Hindlimb muscle (tissue), 1 donor: ENCODE measurements at regions not wholly inside any gene's neighbourhood (a gene's known extent, or its start where the extent isn't known, plus 50 kb on each side); places are given as distances from the start of the nearest gene placed in this dataset.

ENCODE experiments used
- DNase-seq: peaks from one replicate; pipeline ENCODE4 v3.0.0-alpha.2; 2013

GRCh38 chr20:63070301-63070625 is 63.5 kb upstream of the BHLHE23 start:
- no peak for DNase-seq

DNA sequence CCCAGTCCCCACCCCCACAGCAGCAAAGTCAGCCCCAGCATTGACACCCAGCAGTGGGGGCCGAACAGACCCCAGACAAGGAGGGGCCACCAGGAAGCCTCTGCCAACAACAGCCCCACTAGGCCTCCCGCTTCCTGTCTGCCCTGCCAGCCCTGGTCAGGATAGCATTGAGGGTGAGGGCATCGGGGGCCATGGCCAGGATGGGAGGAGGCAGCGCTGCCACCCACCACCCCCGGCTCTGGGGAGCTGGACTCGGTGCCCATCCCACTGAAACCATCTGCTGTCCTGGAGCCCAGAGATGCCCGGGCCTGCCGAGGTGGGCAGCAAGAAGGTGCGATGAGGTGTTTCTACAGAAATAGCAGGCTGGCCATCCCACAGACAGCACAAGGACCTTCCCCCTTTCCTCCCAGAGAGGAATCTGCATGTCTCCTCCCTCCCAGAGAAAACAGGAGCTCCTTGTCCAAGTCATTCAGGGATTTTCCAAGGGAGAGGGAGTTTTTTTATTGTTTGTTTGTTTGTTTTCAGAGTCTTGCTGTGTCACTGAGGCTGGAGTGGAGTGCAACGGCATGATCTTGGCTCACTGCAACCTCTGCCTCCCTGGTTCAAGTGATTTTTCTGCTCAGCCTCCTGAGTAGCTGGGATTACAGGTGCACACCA is 62.1 kb upstream of the BHLHE23 start:
- no peak for DNase-seq

DNA sequence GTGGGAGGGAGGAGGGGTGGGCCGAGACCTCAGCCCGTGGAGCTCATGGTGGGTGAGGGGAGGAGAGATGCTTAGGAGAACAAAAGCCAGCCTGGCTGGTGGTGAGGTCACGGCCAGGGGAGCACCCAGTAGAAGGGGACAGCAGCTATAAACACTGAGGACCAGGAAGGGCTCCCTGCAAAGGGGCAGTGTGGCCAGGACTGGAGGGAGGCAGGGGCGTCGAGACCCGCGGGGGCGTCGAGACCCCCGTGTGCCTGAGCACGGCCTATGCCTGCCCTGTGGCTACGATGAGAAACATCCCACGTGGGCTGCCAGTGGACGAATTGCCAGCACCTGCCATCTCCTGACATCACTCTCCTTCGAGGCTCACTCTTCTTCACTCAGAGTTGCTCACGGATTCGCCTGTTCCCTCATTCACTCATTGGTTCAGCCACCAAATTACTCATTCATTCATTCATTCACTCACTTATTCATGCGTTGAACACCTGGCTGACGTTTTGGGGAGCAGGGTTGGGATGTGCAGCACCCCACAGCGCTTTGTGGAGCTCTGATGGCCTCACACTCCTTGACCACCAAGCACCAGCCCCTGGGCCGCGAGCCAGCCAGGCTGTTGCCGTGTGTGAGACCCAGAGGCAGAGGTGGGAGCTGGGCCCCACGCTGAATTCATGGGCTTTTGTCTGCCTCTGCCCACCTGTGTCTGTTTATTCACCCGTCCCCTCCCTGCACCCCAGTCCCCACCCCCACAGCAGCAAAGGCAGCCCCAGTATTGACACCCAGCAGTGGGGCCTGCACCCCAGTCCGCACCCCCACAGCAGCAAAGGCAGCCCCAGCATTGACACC is 61.2 kb upstream of the BHLHE23 start:
- DNase-seq = no peak

- DNase-seq = no peak
Observed at GRCh38 chr20:63067266-63067635, 60.5 kb upstream of the BHLHE23 start.

DNA sequence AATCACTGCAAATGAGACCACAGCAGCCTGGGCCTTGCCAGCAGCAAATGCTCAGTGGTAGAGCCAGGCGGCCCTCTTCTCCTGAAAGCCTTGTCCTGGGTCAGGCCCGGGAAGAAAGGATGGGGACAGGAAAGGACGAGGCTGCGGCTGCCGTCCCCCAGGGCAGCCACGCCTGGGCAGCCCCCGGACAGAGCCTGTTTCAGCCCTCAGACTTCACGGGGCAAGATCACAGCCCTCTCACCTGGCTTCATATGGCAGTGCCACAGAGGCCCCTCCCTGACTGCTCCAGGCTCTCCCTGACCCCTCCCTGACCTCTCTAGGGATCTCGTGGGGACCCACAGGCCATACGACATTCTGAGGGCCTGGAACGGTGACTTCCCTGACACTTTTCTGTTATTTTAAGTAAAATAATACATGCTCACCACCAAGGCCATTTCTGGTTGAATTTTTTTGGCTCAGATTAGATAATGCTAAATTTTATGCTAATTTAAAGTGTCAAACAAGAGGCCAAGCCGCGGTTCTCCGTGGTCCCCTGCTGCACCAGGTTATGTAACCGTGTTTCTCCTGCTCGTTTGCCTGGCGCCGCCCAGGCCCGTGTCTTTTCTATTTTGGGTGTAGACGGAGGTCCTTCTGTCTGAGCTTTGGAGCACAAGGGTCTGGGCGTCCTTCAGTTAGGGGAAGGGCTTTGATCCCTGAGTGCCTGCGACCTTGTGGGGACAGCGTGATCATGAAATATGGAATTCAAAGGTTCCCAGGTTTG is 59.9 kb upstream of the BHLHE23 start:
- no peak for DNase-seq

- DNase-seq = no peak
Observed at GRCh38 chr20:63065911-63066310, 59.1 kb upstream of the BHLHE23 start.

DNA sequence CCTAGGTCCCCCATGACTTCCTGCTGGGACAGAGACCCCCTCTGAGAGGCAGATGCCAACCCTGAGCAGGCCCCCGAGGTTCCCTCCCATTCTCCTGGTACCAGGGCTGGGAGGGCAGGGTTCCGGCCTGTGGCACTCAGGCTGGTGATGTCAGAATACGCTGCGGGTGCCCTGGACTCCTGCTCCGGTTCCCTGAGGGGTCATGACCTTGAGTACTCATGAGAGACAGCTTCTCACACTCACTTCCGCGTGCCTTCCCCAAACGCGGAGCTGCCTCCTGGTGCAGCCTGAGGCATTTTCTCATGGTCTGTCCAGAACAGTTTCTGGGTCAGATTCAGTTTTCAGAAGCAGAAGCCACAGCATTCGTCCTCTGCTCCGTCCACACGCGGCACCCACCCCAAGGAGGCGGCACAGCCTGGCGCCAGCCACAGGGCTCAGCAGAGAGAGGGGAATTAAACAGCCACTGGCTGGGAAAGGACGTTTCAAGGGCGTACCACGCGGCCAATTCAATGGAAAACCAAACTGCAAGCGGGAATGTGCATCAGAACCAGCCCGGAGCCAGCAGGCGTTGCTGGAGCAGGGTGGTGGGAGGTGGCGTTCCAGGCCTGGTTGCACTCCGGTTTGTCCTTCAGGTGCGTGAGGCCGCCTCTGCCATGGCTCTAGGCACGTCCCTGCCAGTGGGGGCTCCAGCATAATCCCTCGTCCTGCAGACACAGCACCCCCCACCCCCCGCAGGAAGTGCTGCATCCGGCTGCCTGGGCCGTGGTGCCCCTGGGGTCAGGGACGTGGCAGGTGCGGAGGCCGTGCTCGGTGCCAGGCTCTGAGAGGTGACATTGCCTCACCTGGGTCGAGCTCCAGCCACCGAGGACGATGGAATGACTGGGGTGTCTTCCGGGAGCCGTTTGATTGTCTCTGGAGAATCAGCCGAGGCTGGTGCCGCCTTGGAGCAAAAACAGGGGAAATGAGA is 58.3 kb upstream of the BHLHE23 start:
- no peak for DNase-seq

DNA sequence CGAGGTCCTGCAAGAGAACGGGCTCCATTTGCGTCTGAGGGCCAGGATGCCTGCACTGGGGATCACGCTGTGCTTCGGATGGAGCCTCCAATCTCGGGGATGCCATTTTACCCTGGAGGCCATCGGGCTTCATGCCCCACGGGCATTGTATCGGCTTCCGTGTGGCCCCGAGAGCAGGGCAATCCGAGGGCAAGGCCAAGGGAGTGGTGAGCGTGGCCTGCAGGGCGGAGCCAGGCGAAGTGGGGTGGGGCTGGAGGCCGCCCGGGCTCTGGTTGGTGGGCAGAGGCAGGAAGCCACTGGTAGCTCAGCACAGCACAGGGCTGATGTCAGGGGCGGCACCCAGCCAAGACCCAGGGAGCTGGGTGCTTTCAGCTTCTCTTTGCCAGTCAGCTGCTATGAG is 57.5 kb upstream of the BHLHE23 start:
- DNase-seq = no peak

DNA sequence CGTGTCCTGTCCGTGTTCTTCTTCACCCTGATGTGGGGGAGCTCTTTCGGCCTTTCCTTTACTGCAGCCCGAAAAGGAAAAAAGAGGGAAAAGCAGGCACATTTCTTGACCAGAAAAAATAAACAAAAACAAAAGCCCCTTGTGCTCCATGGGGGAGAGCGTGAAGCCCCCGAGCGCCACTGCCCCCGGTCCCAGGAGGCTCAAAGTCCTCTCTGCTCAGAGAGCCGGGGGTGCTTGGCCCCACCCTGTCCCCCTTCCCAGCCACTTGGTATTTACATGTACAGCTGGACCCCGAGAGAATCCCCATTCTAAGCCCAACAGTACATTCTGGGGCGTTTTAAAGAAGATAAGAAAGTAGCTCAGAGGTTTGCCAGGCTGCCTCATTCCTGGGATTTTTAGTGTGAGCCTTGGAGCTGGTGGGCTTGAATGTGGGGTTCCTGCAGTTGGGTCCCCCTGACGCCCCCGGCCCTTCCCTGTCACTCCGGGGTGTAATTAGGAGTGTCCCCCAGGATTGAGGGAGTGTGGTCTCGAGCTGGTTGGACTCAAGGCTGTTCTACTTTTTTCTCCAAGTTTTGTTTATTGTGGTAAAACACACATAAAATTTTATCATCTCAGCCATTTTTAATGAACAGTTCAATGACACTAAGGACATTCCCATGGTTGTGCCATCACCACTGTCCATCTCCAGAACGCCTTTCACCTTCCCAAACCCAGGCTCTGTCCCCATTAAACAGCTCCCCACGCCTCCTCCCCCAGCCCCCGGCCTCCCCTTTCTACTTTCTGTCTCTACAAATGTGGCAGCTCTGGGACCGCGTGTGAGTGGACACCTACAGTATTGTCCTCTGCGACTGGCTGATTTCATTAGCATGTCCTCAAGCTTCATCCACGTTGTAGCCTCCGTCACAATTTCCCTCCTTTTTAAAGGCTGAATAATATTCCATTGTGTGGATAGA is 55.7 kb upstream of the BHLHE23 start:
- no peak for DNase-seq

DNA sequence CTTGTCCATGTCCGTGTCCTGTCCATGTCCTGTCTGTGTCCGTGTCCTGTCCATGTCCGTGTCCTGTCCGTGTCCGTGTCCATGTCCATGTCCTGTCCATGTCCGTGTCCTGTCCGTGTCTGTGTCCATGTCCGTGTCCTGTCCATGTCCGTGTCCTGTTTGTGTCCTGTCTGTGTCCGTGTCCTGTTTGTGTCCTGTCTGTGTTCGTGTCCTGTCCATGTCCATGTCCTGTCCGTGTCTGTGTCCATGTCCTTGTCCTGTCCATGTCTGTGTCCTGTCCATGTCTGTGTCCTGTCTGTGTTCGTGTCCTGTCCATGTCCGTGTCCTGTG is 55.0 kb upstream of the BHLHE23 start:
- no peak for DNase-seq

DNA sequence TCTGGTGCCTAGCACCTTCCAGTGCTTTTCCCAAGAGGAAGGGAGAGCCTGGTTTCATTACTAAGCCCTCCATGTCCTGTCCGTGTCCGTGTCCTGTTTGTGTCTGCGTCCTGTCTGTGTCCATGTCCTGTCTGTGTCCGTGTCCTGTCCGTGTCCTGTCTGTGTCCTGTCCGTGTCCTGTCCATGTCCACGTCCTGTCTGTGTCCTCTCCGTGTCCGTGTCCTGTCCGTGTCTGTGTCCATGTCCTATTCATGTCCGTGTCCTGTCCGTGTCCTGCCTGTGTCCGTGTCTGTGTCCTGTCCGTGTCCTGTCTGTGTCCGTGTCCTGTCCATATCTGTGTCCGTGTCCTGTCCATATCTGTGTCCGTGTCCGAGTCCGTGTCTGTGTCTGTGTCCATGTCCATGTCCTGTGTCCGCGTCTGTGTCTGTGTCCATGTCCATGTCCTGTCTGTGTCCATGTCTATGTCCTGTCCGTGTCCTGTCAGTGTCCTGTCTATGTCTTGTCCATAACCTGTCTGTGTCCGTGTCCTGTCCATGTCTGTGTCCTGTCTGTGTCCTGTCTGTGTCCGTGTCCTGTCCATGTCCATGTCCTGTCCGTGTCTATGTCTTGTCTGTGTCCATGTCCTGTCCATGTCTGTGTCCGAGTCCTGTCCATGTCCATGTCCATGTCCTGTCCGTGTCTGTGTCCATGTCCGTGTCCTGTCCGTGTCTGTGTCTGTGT is 54.4 kb upstream of the BHLHE23 start:
- DNase-seq = no peak

GRCh38 chr20:63060057-63060991 is 53.6 kb upstream of the BHLHE23 start:
- DNase-seq = no peak

DNA sequence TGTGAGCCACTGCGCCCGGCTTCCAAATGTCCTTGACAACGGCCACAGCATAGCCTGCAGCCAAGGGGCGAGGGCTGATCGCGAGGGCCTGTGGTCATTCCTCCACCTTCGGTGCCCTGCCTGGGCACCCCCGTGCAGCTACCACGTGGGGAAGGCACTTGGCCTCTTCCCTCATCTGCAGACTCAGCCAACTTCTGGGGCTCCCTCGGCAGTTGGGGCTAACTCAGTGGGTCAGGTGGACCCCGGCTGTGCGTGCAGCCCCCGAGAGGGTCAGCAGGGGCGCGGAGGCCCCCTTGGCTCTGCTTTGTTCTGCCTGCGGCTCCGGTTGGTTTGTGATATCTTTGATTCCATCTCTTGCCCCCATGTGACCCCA is 52.9 kb upstream of the BHLHE23 start:
- DNase-seq = no peak

- DNase-seq = no peak
Observed at GRCh38 chr20:63058696-63059335, 52.1 kb upstream of the BHLHE23 start.

DNA sequence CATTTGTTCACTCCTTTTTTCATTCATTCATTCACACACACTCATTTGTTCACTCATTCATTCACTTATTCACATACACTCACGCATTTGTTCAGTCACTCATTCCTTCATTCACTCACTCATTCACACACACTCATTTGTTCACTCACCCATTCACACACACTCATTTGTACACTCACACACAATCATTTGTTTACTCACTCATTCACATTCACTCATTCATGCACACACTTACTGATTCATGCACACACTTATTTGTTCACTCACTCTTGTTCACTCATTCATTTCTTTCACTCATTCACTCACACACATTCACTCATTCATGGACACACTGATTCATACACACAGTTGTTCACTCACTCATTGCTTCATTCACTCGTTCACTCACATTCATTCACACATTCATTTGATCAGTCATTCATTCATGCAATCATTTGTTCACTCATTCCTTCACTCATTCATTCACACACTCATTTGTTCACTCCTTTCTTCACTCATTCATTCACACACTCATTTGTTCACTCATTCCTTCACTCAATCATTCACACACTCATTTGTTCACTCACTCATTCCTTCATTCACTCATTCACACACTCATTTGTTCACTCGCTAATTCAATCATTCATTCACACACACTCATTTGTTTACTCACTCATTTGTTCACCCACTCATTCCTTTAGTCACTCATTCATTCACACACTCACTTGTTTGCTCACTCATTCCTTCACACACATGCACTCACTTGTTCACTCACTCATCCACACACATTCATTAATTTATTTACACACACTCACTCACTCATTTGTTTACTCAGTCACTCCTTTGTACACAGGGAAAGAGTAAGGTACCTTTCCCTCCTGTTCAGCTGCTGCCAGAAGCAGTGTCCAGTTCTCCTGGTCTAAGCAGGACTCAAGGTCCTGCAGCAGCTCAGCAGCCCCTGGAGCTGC is 50.7 kb upstream of the BHLHE23 start:
- DNase-seq = no peak

DNA sequence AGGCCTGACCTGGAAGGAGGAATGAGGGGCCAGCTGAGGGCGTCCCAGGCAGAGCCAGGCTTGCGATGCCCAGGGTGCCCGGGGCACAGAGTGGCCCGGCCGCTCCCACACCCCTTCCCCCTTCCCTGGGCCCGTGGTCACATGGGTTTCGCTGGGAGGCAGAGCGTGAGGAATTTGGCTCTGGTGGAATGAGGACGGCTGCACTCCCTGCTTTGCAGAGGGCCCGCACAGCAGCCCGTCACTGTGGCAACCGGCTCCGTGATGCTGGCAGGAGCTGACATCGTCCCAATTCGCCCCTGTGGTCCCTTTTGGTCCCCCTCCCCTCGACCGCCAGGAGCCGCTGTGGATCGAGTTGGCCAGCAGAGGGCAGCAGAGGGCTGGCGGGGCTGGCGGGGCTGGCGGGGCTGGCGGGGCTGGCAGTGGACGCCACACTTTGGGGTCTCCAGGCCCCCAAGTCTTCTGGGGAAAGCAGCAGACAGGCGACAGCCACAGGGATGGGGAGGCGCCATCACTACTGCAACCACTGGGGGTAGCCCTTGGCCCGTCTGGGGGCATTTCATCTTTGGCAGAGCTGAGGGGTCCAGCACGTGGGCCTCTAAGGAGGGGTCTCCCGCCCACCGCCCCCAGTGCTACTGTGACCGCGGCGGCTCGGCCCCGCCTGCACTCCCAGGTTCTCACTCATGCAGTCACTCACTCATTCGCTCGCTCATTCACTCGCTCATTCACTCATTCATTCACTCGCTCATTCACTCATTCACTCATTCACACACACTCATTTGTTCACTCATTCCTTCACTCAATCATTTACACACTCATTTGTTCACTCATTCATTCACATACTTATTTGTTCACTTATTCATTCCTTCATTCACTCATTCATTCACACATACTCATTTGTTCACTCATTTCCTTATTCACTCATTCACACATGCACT is 49.7 kb upstream of the BHLHE23 start:
- no peak for DNase-seq
